ENCODE measurements at regions not wholly inside any gene's neighbourhood (a gene's known extent, or its start where the extent isn't known, plus 50 kb on each side); places are given as distances from the start of the nearest gene placed in this dataset.

DNA sequence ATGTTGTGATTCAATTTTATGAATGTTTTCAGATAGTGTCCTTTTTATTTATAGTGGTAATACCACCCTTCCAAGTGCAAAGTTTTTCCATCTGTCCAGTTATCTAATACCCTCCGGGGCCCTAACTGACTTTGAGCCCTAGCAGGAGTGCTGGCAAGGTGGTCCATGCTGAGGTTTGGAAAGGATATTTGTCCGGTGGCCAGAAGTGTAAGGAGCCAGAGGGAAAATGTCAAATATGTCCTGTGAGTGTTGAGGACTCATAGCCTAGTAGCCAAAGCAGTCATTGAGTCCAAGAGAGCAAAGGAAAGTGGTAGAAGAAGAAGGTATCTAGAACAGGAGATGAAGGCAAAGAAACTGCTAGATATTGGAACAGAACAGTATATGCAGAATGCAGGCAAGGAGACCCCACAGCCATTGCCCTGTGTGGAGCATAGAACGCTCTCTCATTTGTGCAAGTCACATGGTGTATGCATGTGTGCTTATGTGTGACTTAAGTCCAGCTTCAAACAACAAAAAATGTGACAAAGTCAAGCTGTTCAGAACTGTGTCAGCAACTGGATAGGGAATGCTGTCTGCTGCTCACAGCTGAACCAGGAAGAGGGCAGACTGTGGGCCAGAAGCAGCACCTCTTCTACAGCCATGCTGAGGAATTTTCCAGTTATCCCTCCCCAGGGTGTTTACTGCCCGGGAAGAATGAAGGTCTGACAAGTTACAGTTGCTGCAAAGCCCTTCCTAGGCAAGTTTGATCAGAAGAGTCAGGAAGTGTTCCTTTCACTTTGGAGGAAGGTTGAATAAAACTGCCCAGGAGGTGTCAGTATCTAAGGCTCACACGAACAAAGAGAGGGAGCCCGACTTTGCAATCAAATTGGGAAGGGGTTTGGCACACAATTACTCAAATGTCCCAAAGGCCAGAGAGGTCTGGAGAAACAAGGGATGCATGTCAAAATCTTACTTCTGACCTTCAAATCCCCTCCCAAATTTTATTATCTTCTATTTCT, 463.3 kb upstream of the DMAC1 start:
- DNase-seq (ENCODE audit: low read depth in 1 of 2, low spot score in 1 of 2): no peak

DNA sequence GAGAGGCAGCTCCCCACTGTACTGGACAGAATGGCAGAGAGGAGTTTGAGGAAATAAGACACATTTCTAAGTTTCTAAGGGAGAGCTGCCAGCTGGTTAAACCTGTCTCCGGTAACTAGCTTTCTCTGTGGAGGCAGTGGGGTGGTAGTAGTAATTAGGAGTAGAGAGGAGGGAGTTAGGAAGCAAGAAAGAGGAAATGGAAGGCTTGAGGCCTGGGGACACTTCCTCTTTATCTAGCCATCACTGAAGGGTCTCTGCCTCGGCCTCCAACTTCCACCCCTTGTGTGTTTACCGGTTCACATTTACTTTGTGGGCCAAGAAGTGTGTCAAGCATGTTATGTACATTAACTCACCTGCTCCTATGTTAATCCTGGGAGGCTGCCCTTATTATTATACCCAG, 462.2 kb upstream of the DMAC1 start:
- DNase-seq (ENCODE audit: low read depth in 1 of 2, low spot score in 1 of 2): no peak

DNA sequence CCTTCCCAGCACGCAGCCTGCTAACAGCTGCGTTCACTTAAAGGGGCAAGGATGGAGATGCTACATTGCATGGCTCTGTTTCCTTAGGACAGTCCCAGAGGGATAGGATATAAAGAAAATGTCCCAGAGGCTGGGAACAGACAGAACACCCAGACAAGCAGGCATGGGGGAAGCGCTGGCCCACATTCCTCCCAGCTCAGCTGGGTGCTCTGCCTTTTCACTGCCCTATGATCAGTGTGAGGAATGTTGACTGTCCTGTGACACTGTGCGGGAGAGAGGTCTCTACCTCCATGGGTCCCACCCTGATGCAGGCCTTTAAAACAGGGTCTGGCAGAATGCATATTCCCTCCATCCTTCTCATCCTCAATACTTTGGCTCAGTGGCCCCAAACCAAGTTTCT, 459.4 kb upstream of the DMAC1 start:
- DNase-seq (ENCODE audit: low read depth in 1 of 2, low spot score in 1 of 2): no peak

DNA sequence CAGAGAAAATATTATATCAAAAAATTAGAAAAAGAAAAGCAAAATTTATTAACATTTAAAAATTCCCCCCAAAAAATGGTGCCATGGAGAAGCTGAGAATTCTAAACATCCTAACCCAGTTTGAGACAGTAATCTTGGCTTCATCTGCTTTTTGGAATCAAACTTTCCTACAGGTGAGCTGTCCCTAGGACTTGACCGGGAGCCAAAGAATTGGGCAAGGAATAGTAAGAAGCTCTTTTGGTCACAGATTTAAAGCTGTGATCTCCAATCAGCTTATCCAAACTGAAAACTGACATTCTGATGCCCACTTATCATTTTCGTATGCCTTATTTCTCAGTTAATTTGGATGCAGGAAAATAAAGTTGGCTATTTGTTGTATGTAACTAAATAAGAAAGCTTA, 457.3 kb upstream of the DMAC1 start:
- DNase-seq (ENCODE audit: low read depth in 1 of 2, low spot score in 1 of 2): no peak

DNA sequence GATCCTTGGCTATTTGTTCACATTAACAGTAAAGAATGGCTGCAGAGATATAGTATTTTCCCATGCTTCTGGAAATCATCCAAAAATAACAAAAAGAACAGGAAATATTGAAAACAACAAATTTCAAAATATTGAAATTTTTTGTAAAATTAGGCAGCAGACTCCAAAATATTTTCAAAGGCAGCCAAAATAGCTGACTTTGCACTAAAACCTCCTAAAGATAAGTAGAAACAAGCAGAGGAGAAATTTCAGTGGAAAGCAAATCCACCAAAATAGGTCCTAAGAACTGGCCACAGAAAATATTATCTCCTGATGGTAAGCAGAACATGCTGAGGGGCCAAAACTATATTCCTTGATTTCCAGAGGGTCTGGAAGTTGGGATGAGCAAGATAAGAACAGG, 456.3 kb upstream of the DMAC1 start:
- DNase-seq (ENCODE audit: low read depth in 1 of 2, low spot score in 1 of 2): no peak

DNA sequence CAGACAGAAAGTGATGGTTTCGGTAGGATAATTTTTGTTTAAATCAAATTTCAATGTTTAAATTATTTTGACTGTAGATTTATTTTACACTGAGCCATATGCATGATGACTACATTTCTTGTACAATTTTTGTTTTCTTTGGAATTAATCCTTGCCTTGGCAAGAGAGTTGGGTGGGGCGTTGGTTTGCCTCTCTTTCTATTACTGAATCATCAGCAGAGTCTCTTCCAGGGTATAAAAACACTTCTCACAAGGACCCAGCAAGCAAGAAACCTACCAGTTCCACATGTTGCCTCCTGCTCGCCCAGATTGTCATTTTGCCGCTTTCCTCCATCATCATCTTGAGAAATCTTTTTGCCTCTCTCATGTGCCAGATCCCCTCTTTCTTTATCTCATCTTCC, 455.0 kb upstream of the DMAC1 start:
- no peak for DNase-seq (ENCODE audit: low read depth in 1 of 2, low spot score in 1 of 2)

DNA sequence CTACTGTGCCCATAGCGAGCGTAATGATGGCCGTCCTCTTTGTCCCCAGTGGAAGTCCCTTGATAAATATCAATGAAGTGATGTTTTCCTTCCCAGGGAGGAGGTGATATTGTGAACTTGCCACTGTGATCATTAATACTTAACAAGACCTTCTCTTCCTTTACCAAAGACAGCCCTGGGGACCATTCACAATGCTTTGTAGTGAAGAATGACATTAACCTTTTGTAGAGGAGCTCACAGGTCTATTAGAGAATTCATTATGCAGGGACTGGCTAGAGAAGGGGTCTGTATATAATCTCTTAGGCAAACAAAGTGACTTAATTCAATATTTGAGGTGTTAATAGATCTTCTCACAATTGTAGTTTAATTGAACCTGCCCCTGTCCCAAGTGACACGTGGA, 452.9 kb upstream of the DMAC1 start:
- no peak for DNase-seq (ENCODE audit: low read depth in 1 of 2, low spot score in 1 of 2)

DNA sequence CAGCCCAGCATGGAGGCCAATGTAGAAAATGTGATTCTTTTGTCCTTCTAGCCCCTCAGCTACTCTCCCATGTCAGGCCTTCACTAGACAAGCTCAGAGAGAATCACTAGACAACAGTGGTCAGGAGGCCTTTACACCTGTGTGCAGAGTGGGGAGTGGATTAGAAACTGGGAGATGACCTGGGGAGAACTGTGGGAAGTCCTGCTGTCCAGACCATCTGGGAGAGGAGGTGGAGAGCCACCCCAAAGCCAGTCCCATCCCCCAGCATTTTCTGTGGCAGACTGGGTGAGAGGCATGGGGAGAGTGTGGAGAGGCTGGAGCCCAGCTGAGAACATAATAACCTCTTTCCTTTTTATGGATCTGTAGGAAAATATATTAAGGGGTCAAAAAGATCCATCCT, 452.0 kb upstream of the DMAC1 start:
- DNase-seq (ENCODE audit: low read depth in 1 of 2, low spot score in 1 of 2): no peak

DNA sequence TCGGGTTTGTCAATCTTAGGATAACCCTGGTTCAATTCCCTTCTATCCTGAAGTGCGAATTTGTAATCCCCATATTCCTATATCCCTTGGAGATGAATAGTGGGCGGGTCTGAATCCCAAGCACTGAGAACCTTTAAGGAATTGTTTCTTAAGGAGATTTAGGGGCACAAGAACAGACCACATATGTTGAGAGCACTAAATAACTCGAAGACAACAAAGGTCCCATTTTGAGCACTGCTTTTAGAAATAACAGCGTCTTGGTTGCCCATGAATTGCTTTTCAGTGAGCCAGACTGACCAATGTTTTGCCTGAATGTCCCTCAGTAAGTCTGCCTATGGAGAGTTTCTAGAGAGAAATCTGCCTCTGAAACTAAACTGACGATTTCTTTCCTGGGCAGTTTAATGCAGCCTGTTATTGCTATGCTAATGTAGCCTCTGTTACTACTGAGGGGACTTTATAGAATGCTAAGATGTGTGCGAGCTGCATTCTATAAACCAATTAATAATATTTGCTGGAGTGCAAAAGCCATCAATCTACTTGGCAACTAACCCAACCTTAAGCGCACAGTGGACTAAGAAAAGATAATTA, 445.0 kb upstream of the DMAC1 start:
- DNase-seq (ENCODE audit: low read depth in 1 of 2, low spot score in 1 of 2): no peak

DNA sequence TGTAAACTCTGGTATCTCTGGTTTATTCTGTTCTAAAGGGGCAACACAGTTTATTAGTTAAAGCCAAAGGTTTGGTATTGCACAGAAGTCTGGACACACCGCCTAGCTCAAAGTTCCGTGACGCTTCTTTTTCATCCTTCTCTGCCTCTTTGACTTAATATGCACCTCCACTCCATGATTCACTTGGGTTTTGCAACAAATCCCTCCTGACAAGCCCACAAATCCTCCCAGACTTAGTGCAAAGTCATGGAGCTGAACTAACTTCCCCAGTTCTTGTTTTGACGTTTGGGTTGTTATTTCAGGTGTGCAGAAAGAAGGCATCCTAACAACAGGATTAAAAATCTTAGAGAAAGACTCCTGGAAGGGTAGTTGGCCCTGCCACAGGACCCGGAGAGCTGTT, 441.6 kb upstream of the DMAC1 start:
- no peak for DNase-seq (ENCODE audit: low read depth in 1 of 2, low spot score in 1 of 2)

DNA sequence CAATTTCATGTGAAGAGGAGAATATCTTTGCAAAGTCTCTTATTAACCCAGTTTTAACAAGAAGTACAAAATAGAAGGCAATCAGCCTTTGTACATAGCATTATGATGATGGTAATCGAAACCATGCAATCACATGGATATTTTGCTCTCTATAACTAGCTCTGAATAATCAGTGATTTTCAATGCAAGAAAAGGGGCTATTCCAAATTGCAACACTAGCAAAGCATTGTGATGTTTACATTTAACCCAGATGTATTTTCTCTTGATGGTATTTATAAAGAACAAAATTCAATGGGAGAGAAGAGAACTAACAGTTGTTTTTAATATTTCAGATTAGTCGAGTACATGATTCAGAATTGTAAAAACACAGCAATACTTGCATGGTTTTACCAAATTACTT, 437.5 kb upstream of the DMAC1 start:
- no peak for DNase-seq (ENCODE audit: low read depth in 1 of 2, low spot score in 1 of 2)

DNA sequence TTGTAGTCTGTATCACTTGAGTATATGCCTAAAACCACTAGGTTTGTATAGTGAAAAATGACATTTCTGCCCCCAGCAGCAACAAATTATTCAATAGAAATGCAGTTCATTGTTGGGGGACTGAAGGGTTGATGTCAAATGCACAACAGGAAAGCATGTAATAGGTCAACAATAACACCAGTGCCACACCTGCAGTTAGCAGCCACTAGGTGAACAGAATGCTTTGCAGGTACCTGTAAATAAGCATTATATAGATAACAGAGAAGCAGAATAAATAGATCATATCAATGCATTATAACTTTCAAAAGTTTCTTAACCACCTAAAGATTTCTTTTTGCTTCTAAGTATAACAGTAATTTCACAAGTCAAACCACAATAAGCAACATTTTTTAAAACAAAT, 435.9 kb upstream of the DMAC1 start:
- DNase-seq (ENCODE audit: low read depth in 1 of 2, low spot score in 1 of 2): no peak

DNA sequence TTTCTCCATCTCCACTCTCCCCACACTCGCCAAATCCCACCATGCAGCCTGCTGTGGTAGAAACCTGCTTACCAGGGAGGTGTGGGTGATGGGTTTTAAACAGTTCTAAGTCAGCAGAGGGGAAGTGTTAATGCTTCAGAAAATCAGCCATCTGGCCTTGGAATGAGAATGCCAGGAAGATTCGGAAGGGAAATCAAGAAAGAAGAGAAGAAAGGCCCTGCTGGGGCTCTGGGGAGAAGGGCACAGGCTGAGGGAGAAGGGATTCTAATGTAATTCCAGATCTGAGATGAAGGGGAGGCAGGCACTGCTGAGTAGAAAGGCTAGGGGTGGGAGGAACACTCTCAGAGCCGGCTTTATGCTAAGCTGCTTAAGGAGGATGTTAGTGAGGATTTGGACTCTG, 434.7 kb upstream of the DMAC1 start:
- DNase-seq (ENCODE audit: low read depth in 1 of 2, low spot score in 1 of 2): no peak

DNA sequence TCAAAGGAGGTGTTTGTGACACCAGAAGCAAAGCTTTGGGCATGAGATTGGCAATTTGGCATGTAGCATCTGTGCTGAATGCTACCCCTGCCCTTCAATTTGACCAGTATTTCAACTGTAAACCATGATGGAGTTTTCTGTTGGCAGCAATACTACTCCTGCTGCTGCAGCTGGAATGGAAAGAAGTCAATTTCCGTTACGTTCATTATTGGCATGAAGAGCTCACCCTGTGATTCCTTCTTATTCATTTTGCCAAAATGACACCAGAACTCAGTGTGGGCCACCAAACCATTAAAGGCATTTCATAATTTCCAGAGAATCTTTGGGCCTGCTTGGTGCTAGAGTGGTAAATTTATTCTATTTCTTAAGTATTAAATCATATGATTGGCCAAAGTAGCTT, 433.1 kb upstream of the DMAC1 start:
- DNase-seq (ENCODE audit: low read depth in 1 of 2, low spot score in 1 of 2): no peak

DNA sequence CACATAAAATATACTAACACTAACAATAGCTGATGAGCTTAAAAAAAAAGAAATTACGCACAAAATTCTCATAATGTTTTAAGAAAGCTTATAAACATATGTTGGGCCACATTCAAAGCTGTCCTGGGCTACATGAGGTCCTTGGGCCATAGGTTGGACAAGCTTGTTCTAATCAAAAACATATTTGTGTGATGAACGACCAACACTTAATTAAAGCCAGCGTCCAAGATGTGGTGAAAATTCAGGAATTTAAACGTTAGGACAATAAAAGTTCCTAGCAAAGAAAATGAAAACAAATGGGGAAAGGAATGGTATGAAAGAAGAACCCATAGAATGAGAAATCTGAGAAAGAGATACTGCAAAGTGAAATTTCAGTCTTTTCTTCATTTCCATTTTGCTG, 429.6 kb upstream of the DMAC1 start:
- no peak for DNase-seq (ENCODE audit: low read depth in 1 of 2, low spot score in 1 of 2)

DNA sequence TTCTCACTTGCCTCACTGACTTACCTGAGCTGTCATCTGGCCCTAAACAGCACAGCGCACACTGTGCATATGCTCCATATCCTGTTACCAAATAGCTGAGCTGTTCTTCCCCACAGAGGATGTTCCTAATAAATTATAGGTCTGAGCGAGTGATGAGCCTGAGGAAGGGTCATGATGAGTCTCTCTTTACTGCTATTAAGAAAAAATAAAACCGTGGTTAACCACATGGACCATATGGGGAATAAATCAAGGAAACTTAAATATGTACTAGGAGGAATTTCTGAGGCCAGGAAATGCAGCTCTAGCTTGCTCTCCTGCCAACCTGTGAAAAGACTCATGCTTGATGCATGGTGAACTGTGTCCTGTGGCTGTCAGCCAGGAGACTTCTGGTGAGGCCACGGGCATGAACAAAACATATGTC, 424.8 kb upstream of the DMAC1 start:
- no peak for DNase-seq (ENCODE audit: low read depth in 1 of 2, low spot score in 1 of 2)

DNA sequence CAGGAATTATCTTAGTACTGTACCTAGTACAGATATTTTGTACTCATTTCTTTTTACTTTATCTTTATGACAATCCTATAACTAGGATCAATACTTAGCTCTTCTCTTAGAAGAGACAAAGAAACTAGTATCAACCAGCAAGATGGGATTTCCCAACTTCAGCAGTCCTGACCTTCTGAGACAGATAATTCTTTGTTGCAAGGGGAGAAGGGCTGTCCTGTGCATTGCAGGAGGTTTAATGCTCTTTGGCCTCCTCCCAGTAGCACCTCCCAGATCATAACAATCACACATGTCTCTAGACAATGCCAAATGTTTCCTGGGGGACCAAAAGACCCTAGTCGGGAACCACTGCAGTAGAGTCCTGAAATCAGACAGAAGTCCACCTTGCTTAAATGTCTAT, 424.3 kb upstream of the DMAC1 start:
- no peak for DNase-seq (ENCODE audit: low read depth in 1 of 2, low spot score in 1 of 2)

DNA sequence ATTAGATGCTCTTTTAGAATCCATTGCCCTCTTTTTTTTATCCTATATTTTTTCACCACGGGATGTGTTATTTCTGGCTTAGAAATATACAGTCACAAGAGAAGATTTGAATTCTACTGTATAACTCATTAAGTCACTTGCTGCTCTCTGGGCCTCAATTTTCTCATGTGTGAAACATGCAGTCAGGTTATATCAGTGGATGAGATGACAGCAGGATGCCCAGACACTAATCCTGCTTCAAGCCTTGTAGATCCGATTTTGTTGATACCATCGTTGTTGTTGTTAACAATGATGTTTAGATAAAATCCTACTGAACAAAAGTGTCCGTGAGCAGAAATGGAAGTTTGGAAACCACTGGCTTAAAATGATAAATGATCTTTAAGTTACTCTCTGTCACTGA, 421.9 kb upstream of the DMAC1 start:
- no peak for DNase-seq (ENCODE audit: low read depth in 1 of 2, low spot score in 1 of 2)

DNA sequence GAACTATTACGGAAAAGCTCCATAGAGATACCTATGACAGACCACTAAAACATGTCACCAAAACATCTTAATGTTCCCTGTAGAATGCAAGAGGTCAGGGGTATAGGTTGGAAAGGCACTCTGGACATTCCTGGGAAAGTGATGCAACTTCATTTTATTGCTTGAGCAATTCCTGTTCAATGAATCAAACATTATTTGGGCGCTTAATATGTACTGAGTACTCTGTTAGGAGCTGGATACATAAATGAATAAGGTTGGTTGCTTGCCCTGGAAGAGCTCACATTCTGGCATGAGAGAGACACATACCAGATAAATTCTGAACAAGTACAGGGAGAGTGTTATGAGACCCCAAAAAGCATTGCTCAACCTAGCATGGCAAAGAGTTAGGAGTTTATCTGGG, 408.9 kb upstream of the DMAC1 start:
- DNase-seq (ENCODE audit: low read depth in 1 of 2, low spot score in 1 of 2): no peak

DNA sequence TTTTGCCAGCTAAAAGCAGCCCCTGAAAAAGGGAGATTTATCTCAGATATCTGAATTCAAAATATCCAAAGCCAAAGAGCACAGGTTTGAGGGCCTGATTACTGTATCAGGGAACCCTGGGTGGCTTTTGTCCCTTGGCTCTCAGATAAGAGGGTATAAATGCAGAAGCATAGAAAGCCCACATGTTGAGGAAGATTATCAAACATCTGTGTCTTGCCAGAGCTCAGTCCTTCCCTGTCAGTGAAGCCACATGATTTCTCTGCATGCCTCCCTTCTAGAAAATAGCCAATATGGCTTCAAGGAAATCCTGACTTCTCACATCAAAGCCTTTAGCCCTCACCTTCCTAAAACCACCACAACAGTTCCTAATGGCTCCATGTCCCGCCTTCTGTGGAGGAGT, 408.0 kb upstream of the DMAC1 start:
- no peak for DNase-seq (ENCODE audit: low read depth in 1 of 2, low spot score in 1 of 2)

DNA sequence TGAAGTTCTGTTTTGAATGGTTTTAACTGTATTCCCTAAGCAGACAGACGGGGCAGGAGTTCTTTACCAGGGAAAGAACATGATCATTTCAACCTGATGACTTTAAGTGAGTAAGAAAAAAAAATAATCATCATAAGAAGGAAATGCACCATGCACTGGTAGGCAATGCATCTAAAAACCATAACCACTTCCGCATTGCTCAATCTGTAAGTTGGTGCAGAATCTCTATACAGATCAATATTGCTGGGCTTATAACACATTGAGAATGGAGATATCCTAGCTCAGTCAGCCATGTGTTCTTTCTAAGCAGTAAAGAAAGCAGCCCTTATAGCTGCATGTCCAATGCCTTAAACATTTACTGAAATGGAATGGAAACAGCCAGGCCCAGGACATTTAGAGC, 407.1 kb upstream of the DMAC1 start:
- DNase-seq (ENCODE audit: low read depth in 1 of 2, low spot score in 1 of 2): no peak

DNA sequence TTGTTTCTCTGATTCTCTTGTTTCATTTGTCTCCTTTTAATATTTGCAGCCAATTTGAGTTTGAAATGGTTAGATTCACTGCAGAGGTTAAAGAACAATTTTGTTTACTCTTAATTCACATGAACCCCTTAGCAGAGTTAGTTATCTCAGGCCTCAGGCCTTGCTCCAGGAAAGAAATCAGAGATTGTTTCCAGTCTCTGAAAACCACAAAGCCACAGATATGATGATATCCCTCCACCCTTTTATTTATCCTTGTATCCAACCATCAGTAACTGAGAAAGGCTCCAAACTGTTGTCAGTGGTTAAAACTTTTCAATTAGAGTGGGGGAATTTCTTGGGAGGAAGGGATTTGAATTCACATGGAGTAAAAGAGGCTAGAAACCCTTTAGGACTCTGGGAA, 406.0 kb upstream of the DMAC1 start:
- DNase-seq (ENCODE audit: low read depth in 1 of 2, low spot score in 1 of 2): no peak

DNA sequence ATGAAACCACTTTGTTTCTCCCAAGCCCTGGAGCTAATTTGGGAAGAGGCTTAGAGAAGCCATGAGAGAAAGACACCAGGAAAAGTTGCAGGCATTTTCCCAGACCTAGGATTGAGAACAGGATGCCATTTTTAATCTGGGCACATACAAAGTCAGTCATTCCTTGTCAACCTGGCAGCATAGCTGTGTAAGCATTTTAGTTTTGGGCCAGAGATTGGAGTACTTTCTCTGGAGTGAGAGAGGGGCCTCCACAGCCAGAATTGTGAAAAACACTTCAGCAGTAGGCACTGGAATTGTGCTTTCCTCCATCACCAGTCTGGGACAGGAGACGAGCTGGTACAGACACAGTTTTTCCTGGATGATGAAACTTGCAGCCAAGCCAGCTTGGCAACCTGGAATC, 390.3 kb upstream of the DMAC1 start:
- no peak for DNase-seq (ENCODE audit: low read depth in 1 of 2, low spot score in 1 of 2)

Data from activated CD4-positive, alpha-beta T cell treated with anti-CD3 and anti-CD28 coated beads, Interleukin-2, amount 50 U/mL, for 24 hours (primary cell).